BJ (cell line): ENCODE measurements at regions not wholly inside any gene's neighbourhood (a gene's known extent, or its start where the extent isn't known, plus 50 kb on each side); places are given as distances from the start of the nearest gene placed in this dataset.
"Not testable (repeated sequence)": the region's sequence is repeated elsewhere in the genome, so short reads cannot be mapped to it uniquely, and the experiment has no call there.

ENCODE experiments used
- CTCF ChIA-PET: fragments of 350-600 bp; formaldehyde crosslinking; extraction: SDS; loops from one replicate; lab custom pipeline; 2021; ENCODE audit warnings: antibody characterized with exemption, inconsistent platforms; lab: Yijun Ruan, JAX
- POLR2A ChIA-PET: fragments of 300-600 bp; sonication (Branson Sonifier 250); formaldehyde crosslinking; extraction: SDS; loops from one replicate; lab custom pipeline; 2021; ENCODE audit warnings: antibody characterized with exemption; lab: Charles Lee
- DNase-seq: peaks from one replicate; pipeline ENCODE4 v3.0.0-alpha.2; 2011; ENCODE audit warnings: low read depth
- H3K27me3 ChIP-seq: 2 replicates; pipeline ENCODE4 v1.6.0; 2011; ENCODE audit warnings: low read length; ENCODE audit not compliant: control insufficient read depth, insufficient read depth
- H3K36me3 ChIP-seq: 2 replicates; pipeline ENCODE4 v1.5.1; 2011; ENCODE audit warnings: low read length; ENCODE audit not compliant: control insufficient read depth, insufficient read depth
- H3K4me3 ChIP-seq: 2 replicates; pipeline ENCODE4 v1.5.1; 2011; ENCODE audit warnings: low read depth, mild to moderate bottlenecking, control low read depth, low read length
- TF ChIP-seq, protein P1 (sequence below): IDR thresholded peaks from 2 replicates; pipeline ENCODE4 v1.5.1; 2011; ENCODE audit warnings: low read depth, mild to moderate bottlenecking, control low read depth, inconsistent platforms, low read length, moderate library complexity; ENCODE audit not compliant: insufficient read depth

GRCh38 chr3:99317201-99317600, 321.2 kb upstream of the COL8A1 start:
- DNase-seq, result no peak
- POLR2A ChIA-PET, result no interaction called here
- no peak overlapping the region for H3K4me3 ChIP-seq
- H3K36me3 ChIP-seq, result no peaks in the 10 kb centered on the region; the same call in 1 of the 2 replicates
- H3K27me3 ChIP-seq, result no peaks in the 10 kb centered on the region
- TF ChIP-seq, protein P1, sequence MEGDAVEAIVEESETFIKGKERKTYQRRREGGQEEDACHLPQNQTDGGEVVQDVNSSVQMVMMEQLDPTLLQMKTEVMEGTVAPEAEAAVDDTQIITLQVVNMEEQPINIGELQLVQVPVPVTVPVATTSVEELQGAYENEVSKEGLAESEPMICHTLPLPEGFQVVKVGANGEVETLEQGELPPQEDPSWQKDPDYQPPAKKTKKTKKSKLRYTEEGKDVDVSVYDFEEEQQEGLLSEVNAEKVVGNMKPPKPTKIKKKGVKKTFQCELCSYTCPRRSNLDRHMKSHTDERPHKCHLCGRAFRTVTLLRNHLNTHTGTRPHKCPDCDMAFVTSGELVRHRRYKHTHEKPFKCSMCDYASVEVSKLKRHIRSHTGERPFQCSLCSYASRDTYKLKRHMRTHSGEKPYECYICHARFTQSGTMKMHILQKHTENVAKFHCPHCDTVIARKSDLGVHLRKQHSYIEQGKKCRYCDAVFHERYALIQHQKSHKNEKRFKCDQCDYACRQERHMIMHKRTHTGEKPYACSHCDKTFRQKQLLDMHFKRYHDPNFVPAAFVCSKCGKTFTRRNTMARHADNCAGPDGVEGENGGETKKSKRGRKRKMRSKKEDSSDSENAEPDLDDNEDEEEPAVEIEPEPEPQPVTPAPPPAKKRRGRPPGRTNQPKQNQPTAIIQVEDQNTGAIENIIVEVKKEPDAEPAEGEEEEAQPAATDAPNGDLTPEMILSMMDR, result no peak
- CTCF ChIA-PET, result no interaction called here

DNA sequence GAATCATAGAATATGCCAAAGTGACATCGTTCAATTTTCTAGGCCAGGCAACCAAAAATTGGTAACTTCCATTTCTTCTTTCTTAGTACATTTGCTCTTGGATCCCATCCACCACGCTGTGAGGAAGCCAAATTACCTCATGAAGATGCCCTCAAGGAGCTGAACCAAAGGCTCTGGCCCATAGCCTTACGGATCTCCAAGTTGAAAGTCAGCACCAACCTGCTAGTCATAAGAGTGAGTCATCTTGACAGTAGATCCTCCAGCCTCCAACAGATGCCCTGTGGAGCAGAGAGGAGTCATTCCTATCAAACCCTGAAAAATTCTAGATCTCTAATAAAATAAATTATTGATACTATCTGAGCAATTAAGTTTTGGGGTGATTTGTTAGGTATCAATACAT, 322.5 kb upstream of the COL8A1 start:
- CTCF ChIA-PET, result interaction anchor here (1.3 kb wide), 1 partner anchor 11 kb away, joined by 3 read pairs; no protein-coding TSS in a partner anchor
- no peak overlapping the region for H3K4me3 ChIP-seq
- no peaks in the 10 kb centered on the region for H3K27me3 ChIP-seq
- TF ChIP-seq, protein P1, result no peak
- H3K36me3 ChIP-seq, result no peaks in the 10 kb centered on the region; the same call in 1 of the 2 replicates
- POLR2A ChIA-PET, result no interaction called here
- DNase-seq, result no peak

GRCh38 chr3:99313485-99313884, 324.9 kb upstream of the COL8A1 start:
- no peaks in the 10 kb centered on the region for H3K27me3 ChIP-seq
- no peak for DNase-seq
- no peaks in the 10 kb centered on the region; the same call in 1 of the 2 replicates for H3K36me3 ChIP-seq
- H3K4me3 ChIP-seq, result no peak overlapping the region
- TF ChIP-seq, protein P1, result no peak
- POLR2A ChIA-PET, result no interaction called here
- CTCF ChIA-PET, result no interaction called here

- TF ChIP-seq, protein P1, result no peak
- no peak for DNase-seq
- Histone ChIP-seq H3K4me3 (no peak overlapping the region), H3K36me3 (no peaks in the 10 kb centered on the region), H3K27me3 (no peaks in the 10 kb centered on the region)
- ChIA-PET CTCF (interaction anchor here (0.5 kb wide), 1 partner anchor 12 kb away, joined by 3 read pairs; no protein-coding TSS in a partner anchor), POLR2A (no interaction called here)
Observed at GRCh38 chr3:99298661-99299060, 339.7 kb upstream of the COL8A1 start.

- CTCF ChIA-PET, result no interaction called here
- POLR2A ChIA-PET, result no interaction called here
- Histone ChIP-seq H3K4me3 (no peak overlapping the region), H3K27me3 (no peaks in the 10 kb centered on the region), H3K36me3 (no peaks in the 10 kb centered on the region)
- TF ChIP-seq, protein P1, result no peak
- no peak for DNase-seq
Observed at GRCh38 chr3:99295836-99296235, 342.6 kb upstream of the COL8A1 start.

DNA sequence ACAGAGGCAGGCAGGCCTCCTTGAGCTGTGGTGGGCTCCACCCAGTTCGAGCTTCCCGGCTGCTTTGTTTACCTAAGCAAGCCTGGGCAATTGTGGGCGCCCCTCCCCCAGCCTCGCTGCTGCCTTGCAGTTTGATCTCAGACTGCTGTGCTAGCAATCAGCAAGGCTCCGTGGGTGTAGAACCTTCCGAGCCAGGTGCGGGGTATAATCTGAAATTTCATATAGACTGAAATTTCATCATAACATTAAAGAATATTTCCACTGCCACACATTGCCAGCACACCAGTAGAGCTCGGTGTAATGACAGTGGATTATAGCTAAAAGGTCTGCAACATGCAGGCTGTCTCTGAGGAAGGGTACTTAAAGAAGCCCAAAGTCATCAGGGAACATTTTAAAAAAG, 344.3 kb upstream of the COL8A1 start:
- DNase-seq, CTCF ChIA-PET, POLR2A ChIA-PET, H3K36me3 ChIP-seq, H3K4me3 ChIP-seq, H3K27me3 ChIP-seq: not testable (repeated sequence)
